ENCODE measurements at regions not wholly inside any gene's neighbourhood (a gene's known extent, or its start where the extent isn't known, plus 50 kb on each side); places are given as distances from the start of the nearest gene placed in this dataset.

GRCh38 chr3:73681610-73682009, 56.9 kb upstream of the PDZRN3 start:
- TF ChIP-seq CTCF (IDR thresholded peaks at IDR 0.05): no peak
- Mint-ChIP-seq H3K27me3 (ENCODE audit: unreplicated experiment) (no peaks in the 10 kb centered on the region), H3K4me3 (ENCODE audit: unreplicated experiment) (no peak overlapping the region), H3K4me1 (ENCODE audit: unreplicated experiment) (peaks cover 4% of the 10 kb centered on the region), H3K9me3 (ENCODE audit: unreplicated experiment) (no peaks in the 10 kb centered on the region), H3K27ac (ENCODE audit: unreplicated experiment) (no peak overlapping the region), H3K36me3 (ENCODE audit: unreplicated experiment) (no peaks in the 10 kb centered on the region)
- no peak for DNase-seq (ENCODE audit: extremely low spot score, unreplicated experiment)

GRCh38 chr3:73681198-73681597, 56.5 kb upstream of the PDZRN3 start:
- TF ChIP-seq CTCF (IDR thresholded peaks at IDR 0.05): no peak
- Mint-ChIP-seq H3K9me3 (ENCODE audit: unreplicated experiment) (no peaks in the 10 kb centered on the region), H3K36me3 (ENCODE audit: unreplicated experiment) (no peaks in the 10 kb centered on the region), H3K27me3 (ENCODE audit: unreplicated experiment) (no peaks in the 10 kb centered on the region), H3K27ac (ENCODE audit: unreplicated experiment) (no peak overlapping the region), H3K4me1 (ENCODE audit: unreplicated experiment) (peaks cover 4% of the 10 kb centered on the region), H3K4me3 (ENCODE audit: unreplicated experiment) (no peak overlapping the region)
- DNase-seq (ENCODE audit: extremely low spot score, unreplicated experiment): no peak

- Mint-ChIP-seq H3K4me1 (ENCODE audit: unreplicated experiment) (peaks cover 4% of the 10 kb centered on the region), H3K27ac (ENCODE audit: unreplicated experiment) (no peak overlapping the region), H3K36me3 (ENCODE audit: unreplicated experiment) (no peaks in the 10 kb centered on the region), H3K27me3 (ENCODE audit: unreplicated experiment) (no peaks in the 10 kb centered on the region), H3K9me3 (ENCODE audit: unreplicated experiment) (no peaks in the 10 kb centered on the region), H3K4me3 (ENCODE audit: unreplicated experiment) (no peak overlapping the region)
- no peak for DNase-seq (ENCODE audit: extremely low spot score, unreplicated experiment)
- no peak for TF ChIP-seq CTCF (IDR thresholded peaks at IDR 0.05)
Measured at GRCh38 chr3:73680391-73681095, 55.8 kb upstream of the PDZRN3 start.

- Mint-ChIP-seq H3K9me3 (ENCODE audit: unreplicated experiment) (no peaks in the 10 kb centered on the region), H3K27me3 (ENCODE audit: unreplicated experiment) (no peaks in the 10 kb centered on the region), H3K27ac (ENCODE audit: unreplicated experiment) (no peak overlapping the region), H3K4me1 (ENCODE audit: unreplicated experiment) (peaks cover 4% of the 10 kb centered on the region), H3K36me3 (ENCODE audit: unreplicated experiment) (no peaks in the 10 kb centered on the region), H3K4me3 (ENCODE audit: unreplicated experiment) (no peak overlapping the region)
- TF ChIP-seq CTCF (IDR thresholded peaks at IDR 0.05): no peak
- DNase-seq (ENCODE audit: extremely low spot score, unreplicated experiment): no peak
Measured at GRCh38 chr3:73677336-73678024, 52.7 kb upstream of the PDZRN3 start.

All from osteocyte (in vitro differentiated cells).